ENCODE measurements at regions not wholly inside any gene's neighbourhood (a gene's known extent, or its start where the extent isn't known, plus 50 kb on each side); places are given as distances from the start of the nearest gene placed in this dataset.
"Not testable (repeated sequence)": the region's sequence is repeated elsewhere in the genome, so short reads cannot be mapped to it uniquely, and the experiment has no call there.

- DNase-seq (ENCODE audit: low read depth) = no peak
Measured at GRCh38 chr2:220346919-220347318, 719.5 kb downstream of the SLC4A3 start.

GRCh38 chr2:220347626-220348025 is 720.2 kb downstream of the SLC4A3 start:
- no peak for DNase-seq (ENCODE audit: low read depth)

GRCh38 chr2:220348206-220348605 is 720.8 kb downstream of the SLC4A3 start:
- DNase-seq (ENCODE audit: low read depth) = no peak

- no peak for DNase-seq (ENCODE audit: low read depth)
Measured at GRCh38 chr2:220353897-220354296, 726.5 kb downstream of the SLC4A3 start.

- no peak for DNase-seq (ENCODE audit: low read depth)
Measured at GRCh38 chr2:220356076-220356475, 728.6 kb downstream of the SLC4A3 start.

- peak; percentile 5 for DNase-seq (ENCODE audit: low read depth)
Measured at GRCh38 chr2:220365023-220365422, 737.6 kb downstream of the SLC4A3 start.

GRCh38 chr2:220366765-220367164 is 739.3 kb downstream of the SLC4A3 start:
- no peak for DNase-seq (ENCODE audit: low read depth)

GRCh38 chr2:220370764-220371163 is 743.3 kb downstream of the SLC4A3 start:
- DNase-seq (ENCODE audit: low read depth) = no peak

- no peak for DNase-seq (ENCODE audit: low read depth)
Measured at GRCh38 chr2:220371211-220371610, 743.8 kb downstream of the SLC4A3 start.

GRCh38 chr2:220373878-220374277 is 746.4 kb downstream of the SLC4A3 start:
- DNase-seq (ENCODE audit: low read depth) = peak; percentile 35

GRCh38 chr2:220374282-220374681 is 746.9 kb downstream of the SLC4A3 start:
- DNase-seq (ENCODE audit: low read depth) = no peak

- no peak for DNase-seq (ENCODE audit: low read depth)
Measured at GRCh38 chr2:220377482-220378155, 750.2 kb downstream of the SLC4A3 start.

- DNase-seq (ENCODE audit: low read depth) = not testable (repeated sequence)
Measured at GRCh38 chr2:220387758-220388157, 760.3 kb downstream of the SLC4A3 start.

- DNase-seq (ENCODE audit: low read depth) = no peak
Measured at GRCh38 chr2:220393711-220394110, 766.3 kb downstream of the SLC4A3 start.

GRCh38 chr2:220394433-220394832 is 767.0 kb downstream of the SLC4A3 start:
- peak; percentile 8 for DNase-seq (ENCODE audit: low read depth)

- peak; percentile 46 for DNase-seq (ENCODE audit: low read depth)
Measured at GRCh38 chr2:220396287-220396686, 768.9 kb downstream of the SLC4A3 start.

- DNase-seq (ENCODE audit: low read depth) = no peak
Measured at GRCh38 chr2:220410296-220410695, 782.9 kb downstream of the SLC4A3 start.

GRCh38 chr2:220417503-220417902 is 790.1 kb downstream of the SLC4A3 start:
- no peak for DNase-seq (ENCODE audit: low read depth)

GRCh38 chr2:220419647-220420046 is 792.2 kb downstream of the SLC4A3 start:
- no peak for DNase-seq (ENCODE audit: low read depth)

GRCh38 chr2:220420820-220421219 is 793.4 kb downstream of the SLC4A3 start:
- DNase-seq (ENCODE audit: low read depth) = no peak

GRCh38 chr2:220422676-220423075 is 795.2 kb downstream of the SLC4A3 start:
- DNase-seq (ENCODE audit: low read depth) = no peak

- no peak for DNase-seq (ENCODE audit: low read depth)
Measured at GRCh38 chr2:220424561-220424960, 797.1 kb downstream of the SLC4A3 start.

- no peak for DNase-seq (ENCODE audit: low read depth)
Measured at GRCh38 chr2:220432645-220433044, 805.2 kb downstream of the SLC4A3 start.

- no peak for DNase-seq (ENCODE audit: low read depth)
Measured at GRCh38 chr2:220433131-220433530, 805.7 kb downstream of the SLC4A3 start.

Measured in non-pigmented ciliary epithelial cell (primary cell).